SK-N-SH (cell line): ENCODE measurements at regions not wholly inside any gene's neighbourhood (a gene's known extent, or its start where the extent isn't known, plus 50 kb on each side); places are given as distances from the start of the nearest gene placed in this dataset.

ENCODE experiments used
- CTCF ChIA-PET: fragments of 300-600, 350-600 bp; formaldehyde crosslinking; extraction: SDS; loops from one replicate; lab custom pipeline; 2021; lab: Yijun Ruan, JAX
- POLR2A ChIA-PET: fragments of 350-600 bp; sonication (Branson Sonifier 250); formaldehyde crosslinking; extraction: SDS; loops from one replicate; lab custom pipeline; 2020; ENCODE audit warnings: antibody characterized with exemption, inconsistent platforms; lab: Yijun Ruan, JAX
- DNase-seq: peaks from one replicate; pipeline ENCODE4 v3.0.0; 2012
- H2AFZ ChIP-seq: fragments of 200-600 bp; sonication (generic); 2 replicates; pipeline ENCODE4 v1.8.1; 2016; ENCODE audit warnings: antibody characterized with exemption, mild to moderate bottlenecking, low read depth
- H3F3A ChIP-seq: fragments of 200-600 bp; sonication (generic); replicated peaks from 2 replicates; pipeline ENCODE3; 2016; ENCODE audit warnings: antibody characterized with exemption, mild to moderate bottlenecking; ENCODE audit not compliant: insufficient read depth
- H3K27ac ChIP-seq, 2 experiments: fragments of 200-500 bp in 1 of 2; fragments of 200-600 bp in 1 of 2; sonication (Bioruptor generic) in 1 of 2; sonication (generic), shearing (Covaris generic) in 1 of 2; 2 replicates each; pipeline versions ENCODE4 v1.5.1 to v1.6.1; 2014 to 2016; ENCODE audit warnings: low read depth in 2 of 2, inconsistent platforms in 1 of 2, low read length in 1 of 2, mild to moderate bottlenecking in 1 of 2, mixed read lengths in 1 of 2
- H3K27me3 ChIP-seq: fragments of 200-600 bp; sonication (generic), shearing (Covaris generic); 2 replicates; pipeline ENCODE4 v1.6.1; 2016; ENCODE audit warnings: mixed run types; ENCODE audit not compliant: insufficient read depth
- H3K36me3 ChIP-seq, 2 experiments: fragments of 200-500 bp in 1 of 2; fragments of 200-600 bp in 1 of 2; sonication (Bioruptor generic) in 1 of 2; sonication (generic) in 1 of 2; replicated peaks in 1 of 2; 2 replicates each; pipeline versions ENCODE3 to v1.5.1; 2014 to 2016; ENCODE audit warnings: low read length in 1 of 2, mild to moderate bottlenecking in 1 of 2; ENCODE audit not compliant: insufficient read depth in 2 of 2, control insufficient read depth in 1 of 2
- H3K4me1 ChIP-seq, 2 experiments: fragments of 200-500 bp in 1 of 2; fragments of 200-600 bp in 1 of 2; sonication (Bioruptor generic) in 1 of 2; sonication (generic), shearing (Covaris generic) in 1 of 2; 2 replicates each; pipeline versions ENCODE4 v1.5.1 to v1.6.1; 2014 to 2016; ENCODE audit warnings: low read depth in 1 of 2, low read length in 1 of 2, mixed run types in 1 of 2; ENCODE audit not compliant: insufficient read depth in 2 of 2, control insufficient read depth in 1 of 2
- H3K4me2 ChIP-seq: fragments of 200-600 bp; sonication (generic), shearing (Covaris generic); 2 replicates; pipeline ENCODE4 v1.6.1; 2017; ENCODE audit warnings: mixed run types
- H3K4me3 ChIP-seq, 2 experiments: fragments of 200-500 bp in 1 of 2; fragments of 200-600 bp in 1 of 2; sonication (Bioruptor generic) in 1 of 2; sonication (generic), shearing (Covaris generic) in 1 of 2; 2 replicates each; pipeline versions ENCODE4 v1.5.1 to v1.8.1; 2014 to 2016; ENCODE audit warnings: low read depth in 2 of 2, inconsistent platforms in 1 of 2, low read length in 1 of 2, mild to moderate bottlenecking in 1 of 2, mixed read lengths in 1 of 2, moderate library complexity in 1 of 2
- H3K79me2 ChIP-seq: fragments of 200-600 bp; sonication (generic); 2 replicates; pipeline ENCODE4 v1.8.1; 2017; ENCODE audit warnings: mild to moderate bottlenecking; ENCODE audit not compliant: insufficient read depth
- H3K9ac ChIP-seq: fragments of 200-600 bp; sonication (generic); 2 replicates; pipeline ENCODE4 v1.6.1; 2017; ENCODE audit warnings: mixed run types
- H3K9me2 ChIP-seq: fragments of 200-600 bp; sonication (generic); 2 replicates; pipeline ENCODE4 v1.6.1; 2017; ENCODE audit warnings: mixed run types
- H3K9me3 ChIP-seq: fragments of 200-600 bp; sonication (generic); 2 replicates; pipeline ENCODE4 v1.6.1; 2017; ENCODE audit warnings: mixed run types, mild to moderate bottlenecking, moderate library complexity
- H4K20me1 ChIP-seq: fragments of 200-600 bp; sonication (generic); 2 replicates; pipeline ENCODE4 v1.6.1; 2017; ENCODE audit warnings: mild to moderate bottlenecking, mixed run types; ENCODE audit not compliant: insufficient read depth
- GATA2 ChIP-seq: sonication (generic); formaldehyde crosslinking; IDR thresholded peaks from 2 replicates; pipeline ENCODE4 v1.5.0; 2020; ENCODE audit warnings: mild to moderate bottlenecking, missing genetic modification reagents
- RAD21 ChIP-seq: IDR thresholded peaks from 2 replicates; pipeline ENCODE4 v1.6.1; 2012; ENCODE audit warnings: mild to moderate bottlenecking, low read length
- RCOR1 ChIP-seq: fragments of 150-350 bp; IDR thresholded peaks from 2 replicates; pipeline ENCODE4 v1.6.1; 2017; ENCODE audit warnings: antibody characterized with exemption, low read length
- RXRA ChIP-seq: IDR thresholded peaks from 2 replicates; pipeline ENCODE4 v1.4.0; 2012; ENCODE audit warnings: low read depth, mild to moderate bottlenecking, borderline replicate concordance
- TCF12 ChIP-seq: IDR thresholded peaks from 2 replicates; pipeline ENCODE4 v1.4.0; 2012
- TEAD4 ChIP-seq: IDR thresholded peaks from 2 replicates; pipeline ENCODE4 v1.4.0; 2012; ENCODE audit warnings: mild to moderate bottlenecking, borderline replicate concordance; ENCODE audit not compliant: insufficient read depth
- WGBS: methylation state at CpG from one replicate; pipeline ENCODE4 v1.1.6; 2017; ENCODE audit warnings: low lambda C conversion rate; 5-methylcytosine and 5-hydroxymethylcytosine counted together
- TF ChIP-seq, protein P1 (sequence below): IDR thresholded peaks from 2 replicates; pipeline ENCODE4 v1.4.0; 2012; ENCODE audit warnings: low read depth
- TF ChIP-seq, protein P2 (sequence below): fragments of 200-600 bp; sonication (generic); IDR thresholded peaks from 2 replicates; pipeline ENCODE4 v1.6.1; 2017; ENCODE audit warnings: antibody characterized with exemption, mild to moderate bottlenecking, moderate library complexity
- TF ChIP-seq, protein P3 (sequence below): fragments of 150-350 bp; IDR thresholded peaks from 2 replicates; pipeline ENCODE4 v1.6.1; 2017; ENCODE audit warnings: antibody characterized with exemption, low read length, low read depth, borderline replicate concordance

DNA sequence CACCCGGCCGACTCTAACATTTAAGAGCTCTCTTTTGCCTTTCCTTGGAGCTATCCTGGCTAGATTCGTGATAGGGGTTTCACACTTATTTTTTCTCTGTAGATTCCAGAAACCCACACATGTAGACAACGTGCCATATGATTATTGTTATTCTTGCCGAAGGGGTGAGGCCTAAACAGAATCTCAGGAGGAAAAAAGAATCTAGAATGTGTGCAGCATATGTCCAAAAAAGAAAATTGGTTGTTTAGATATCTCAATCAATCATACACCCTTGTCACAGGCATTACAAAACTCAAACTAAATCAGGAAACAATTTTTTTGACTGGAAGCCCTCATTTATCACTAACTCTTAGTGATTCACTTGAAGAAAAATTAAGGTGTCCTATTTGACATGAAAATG lies 66.9 kb upstream of the TGM3 start:
- Histone ChIP-seq H3K79me2 (no peaks in the 10 kb centered on the region), H3K4me2 (no peak overlapping the region), H3K4me1 (no peaks in the 10 kb centered on the region), H3K9ac (no peak overlapping the region), H3K27ac (no peak overlapping the region), H3F3A (no peaks in the 10 kb centered on the region), H2AFZ (no peak overlapping the region), H4K20me1 (no peaks in the 10 kb centered on the region), H3K36me3 (no peaks in the 10 kb centered on the region), H3K9me2 (no peaks in the 10 kb centered on the region), H3K4me3 (no peak overlapping the region), H3K9me3 (no peaks in the 10 kb centered on the region), H3K27me3 (no peaks in the 10 kb centered on the region; the same call in 1 of the 2 replicates)
- ChIA-PET CTCF (interaction anchor here (1.2 kb wide), 1 partner anchor 11 kb away, joined by 3 read pairs; no protein-coding TSS in a partner anchor), POLR2A (no interaction called here)
- 40% methylated on average over 5 of the region's 5 CpGs for WGBS
- no peak for TF ChIP-seq RAD21
- no peak for TF ChIP-seq RCOR1
- TF ChIP-seq, protein P1, sequence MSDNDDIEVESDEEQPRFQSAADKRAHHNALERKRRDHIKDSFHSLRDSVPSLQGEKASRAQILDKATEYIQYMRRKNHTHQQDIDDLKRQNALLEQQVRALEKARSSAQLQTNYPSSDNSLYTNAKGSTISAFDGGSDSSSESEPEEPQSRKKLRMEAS = no peak
- TF ChIP-seq GATA2 (CRISPR knock-in tag) = no peak
- TF ChIP-seq, protein P2, sequence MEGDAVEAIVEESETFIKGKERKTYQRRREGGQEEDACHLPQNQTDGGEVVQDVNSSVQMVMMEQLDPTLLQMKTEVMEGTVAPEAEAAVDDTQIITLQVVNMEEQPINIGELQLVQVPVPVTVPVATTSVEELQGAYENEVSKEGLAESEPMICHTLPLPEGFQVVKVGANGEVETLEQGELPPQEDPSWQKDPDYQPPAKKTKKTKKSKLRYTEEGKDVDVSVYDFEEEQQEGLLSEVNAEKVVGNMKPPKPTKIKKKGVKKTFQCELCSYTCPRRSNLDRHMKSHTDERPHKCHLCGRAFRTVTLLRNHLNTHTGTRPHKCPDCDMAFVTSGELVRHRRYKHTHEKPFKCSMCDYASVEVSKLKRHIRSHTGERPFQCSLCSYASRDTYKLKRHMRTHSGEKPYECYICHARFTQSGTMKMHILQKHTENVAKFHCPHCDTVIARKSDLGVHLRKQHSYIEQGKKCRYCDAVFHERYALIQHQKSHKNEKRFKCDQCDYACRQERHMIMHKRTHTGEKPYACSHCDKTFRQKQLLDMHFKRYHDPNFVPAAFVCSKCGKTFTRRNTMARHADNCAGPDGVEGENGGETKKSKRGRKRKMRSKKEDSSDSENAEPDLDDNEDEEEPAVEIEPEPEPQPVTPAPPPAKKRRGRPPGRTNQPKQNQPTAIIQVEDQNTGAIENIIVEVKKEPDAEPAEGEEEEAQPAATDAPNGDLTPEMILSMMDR = no peak
- no peak for TF ChIP-seq TCF12
- DNase-seq = no peak

DNA sequence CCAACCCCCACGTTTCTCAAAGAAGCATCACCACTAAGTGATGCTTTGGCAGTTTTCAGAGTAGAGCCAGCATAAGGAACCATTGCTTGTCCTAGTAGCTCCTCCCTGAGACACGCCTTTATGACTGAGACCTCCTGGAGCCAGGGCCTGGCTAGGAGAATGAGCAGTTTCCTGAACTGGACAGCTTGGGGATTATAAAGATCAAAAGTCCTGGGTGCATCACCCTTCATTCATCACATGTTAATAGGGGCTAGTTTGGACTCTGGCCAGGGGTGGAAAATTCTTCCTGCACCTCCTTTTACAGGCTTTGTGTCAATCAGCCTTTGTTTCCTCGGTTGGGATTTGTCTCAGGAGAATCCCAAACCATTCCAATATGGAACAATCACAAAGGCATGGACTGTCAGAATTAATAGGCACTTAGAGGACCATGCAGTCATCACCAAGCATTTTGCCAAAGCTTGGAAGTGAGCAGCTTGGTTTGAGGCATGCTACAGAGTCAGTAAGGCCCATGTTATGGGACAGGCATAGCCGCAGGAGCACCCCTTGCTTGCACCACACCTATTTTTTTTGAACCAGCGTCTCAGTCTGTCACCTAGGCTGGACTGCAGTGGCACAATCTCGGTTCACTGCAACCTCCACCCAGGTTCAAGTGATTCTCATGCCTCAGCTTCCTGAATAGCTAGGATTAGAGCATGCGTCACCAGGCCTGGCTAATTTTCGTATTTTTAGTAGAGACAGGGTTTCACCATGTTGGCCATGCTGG lies 64.9 kb upstream of the TGM3 start:
- no peak overlapping the region for H3K4me2 ChIP-seq
- H2AFZ ChIP-seq = no peak overlapping the region
- no peaks in the 10 kb centered on the region for H3K79me2 ChIP-seq
- H3F3A ChIP-seq = no peaks in the 10 kb centered on the region
- no peak for TF ChIP-seq RAD21
- TF ChIP-seq, protein P3, sequence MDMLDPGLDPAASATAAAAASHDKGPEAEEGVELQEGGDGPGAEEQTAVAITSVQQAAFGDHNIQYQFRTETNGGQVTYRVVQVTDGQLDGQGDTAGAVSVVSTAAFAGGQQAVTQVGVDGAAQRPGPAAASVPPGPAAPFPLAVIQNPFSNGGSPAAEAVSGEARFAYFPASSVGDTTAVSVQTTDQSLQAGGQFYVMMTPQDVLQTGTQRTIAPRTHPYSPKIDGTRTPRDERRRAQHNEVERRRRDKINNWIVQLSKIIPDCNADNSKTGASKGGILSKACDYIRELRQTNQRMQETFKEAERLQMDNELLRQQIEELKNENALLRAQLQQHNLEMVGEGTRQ = no peak
- TF ChIP-seq TEAD4 = no peak
- no peak for TF ChIP-seq TCF12
- no peak for TF ChIP-seq RXRA
- no peaks in the 10 kb centered on the region for H3K9me3 ChIP-seq
- no peak overlapping the region for H3K4me3 ChIP-seq
- DNase-seq = no peak
- H3K9me2 ChIP-seq = no peaks in the 10 kb centered on the region
- ChIA-PET CTCF (interaction anchor here (1.1 kb wide), 1 partner anchor 24 kb away, joined by 3 read pairs; no protein-coding TSS in a partner anchor), POLR2A (no interaction called here)
- no peak overlapping the region for H3K9ac ChIP-seq
- WGBS = 48% methylated on average over 8 of the region's 8 CpGs
- H3K27ac ChIP-seq = no peak overlapping the region
- no peaks in the 10 kb centered on the region for H3K36me3 ChIP-seq
- no peaks in the 10 kb centered on the region for H3K4me1 ChIP-seq
- H3K27me3 ChIP-seq = no peaks in the 10 kb centered on the region; the same call in 1 of the 2 replicates
- H4K20me1 ChIP-seq = no peaks in the 10 kb centered on the region
